ENCODE measurements at regions not wholly inside any gene's neighbourhood (a gene's known extent, or its start where the extent isn't known, plus 50 kb on each side); places are given as distances from the start of the nearest gene placed in this dataset.

DNA sequence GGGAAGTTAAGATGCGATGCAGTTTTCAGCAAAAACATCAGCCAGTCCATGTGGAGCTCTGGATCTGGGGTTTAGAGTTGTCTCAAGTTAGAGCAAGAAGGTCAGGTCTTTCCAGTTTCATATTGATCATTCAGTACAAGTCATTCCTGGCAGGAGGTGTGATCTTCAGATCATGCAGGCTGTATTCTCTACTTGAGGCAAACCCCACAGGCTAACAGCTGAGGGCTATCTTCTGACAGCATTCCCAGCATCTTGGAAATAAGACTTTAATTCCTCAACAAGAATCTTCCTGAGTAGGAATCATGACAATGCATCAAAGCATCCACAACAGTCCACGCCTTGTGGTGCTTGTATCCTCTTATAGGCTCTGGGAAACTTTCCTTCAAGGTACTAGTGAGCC is 94.9 kb upstream of the ZNF438 start:
- H4K20me1 ChIP-seq (replicated peaks; ENCODE audit: insufficient read depth) = no peaks in the 10 kb centered on the region
- Mint-ChIP-seq H3K27me3 (ENCODE audit: insufficient read depth, low read depth, poor library complexity) (peaks cover 2% of the 10 kb centered on the region), H3K4me1 (peaks cover 6% of the 10 kb centered on the region), H3K27ac (no peak overlapping the region), H3K4me3 (no peak overlapping the region), H3K36me3 (ENCODE audit: low read depth) (no peaks in the 10 kb centered on the region), H3K9me3 (no peaks in the 10 kb centered on the region; the same call in 2 of the 3 replicates)
- no peak overlapping the region for H3K4me3 ChIP-seq
- no peak for DNase-seq (ENCODE audit: low spot score)
- H3K4me1 ChIP-seq (ENCODE audit: insufficient read depth) = no peaks in the 10 kb centered on the region
- no peaks in the 10 kb centered on the region for H3K36me3 ChIP-seq (ENCODE audit: insufficient read depth)
- ATAC-seq = no peak
- no peak for TF ChIP-seq ZNF331 (CRISPR knock-in tag; IDR thresholded peaks at IDR 0.05; ENCODE audit: low read depth)
- TF ChIP-seq JUNB (IDR thresholded peaks at IDR 0.05; ENCODE audit: unreplicated experiment) = no peak
- TF ChIP-seq, protein P1, sequence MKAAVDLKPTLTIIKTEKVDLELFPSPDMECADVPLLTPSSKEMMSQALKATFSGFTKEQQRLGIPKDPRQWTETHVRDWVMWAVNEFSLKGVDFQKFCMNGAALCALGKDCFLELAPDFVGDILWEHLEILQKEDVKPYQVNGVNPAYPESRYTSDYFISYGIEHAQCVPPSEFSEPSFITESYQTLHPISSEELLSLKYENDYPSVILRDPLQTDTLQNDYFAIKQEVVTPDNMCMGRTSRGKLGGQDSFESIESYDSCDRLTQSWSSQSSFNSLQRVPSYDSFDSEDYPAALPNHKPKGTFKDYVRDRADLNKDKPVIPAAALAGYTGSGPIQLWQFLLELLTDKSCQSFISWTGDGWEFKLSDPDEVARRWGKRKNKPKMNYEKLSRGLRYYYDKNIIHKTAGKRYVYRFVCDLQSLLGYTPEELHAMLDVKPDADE (IDR thresholded peaks at IDR 0.05) = no peak
- TF ChIP-seq POLR2AphosphoS5 (IDR thresholded peaks at IDR 0.05; ENCODE audit: low read depth) = no peak
- TF ChIP-seq, protein P2, sequence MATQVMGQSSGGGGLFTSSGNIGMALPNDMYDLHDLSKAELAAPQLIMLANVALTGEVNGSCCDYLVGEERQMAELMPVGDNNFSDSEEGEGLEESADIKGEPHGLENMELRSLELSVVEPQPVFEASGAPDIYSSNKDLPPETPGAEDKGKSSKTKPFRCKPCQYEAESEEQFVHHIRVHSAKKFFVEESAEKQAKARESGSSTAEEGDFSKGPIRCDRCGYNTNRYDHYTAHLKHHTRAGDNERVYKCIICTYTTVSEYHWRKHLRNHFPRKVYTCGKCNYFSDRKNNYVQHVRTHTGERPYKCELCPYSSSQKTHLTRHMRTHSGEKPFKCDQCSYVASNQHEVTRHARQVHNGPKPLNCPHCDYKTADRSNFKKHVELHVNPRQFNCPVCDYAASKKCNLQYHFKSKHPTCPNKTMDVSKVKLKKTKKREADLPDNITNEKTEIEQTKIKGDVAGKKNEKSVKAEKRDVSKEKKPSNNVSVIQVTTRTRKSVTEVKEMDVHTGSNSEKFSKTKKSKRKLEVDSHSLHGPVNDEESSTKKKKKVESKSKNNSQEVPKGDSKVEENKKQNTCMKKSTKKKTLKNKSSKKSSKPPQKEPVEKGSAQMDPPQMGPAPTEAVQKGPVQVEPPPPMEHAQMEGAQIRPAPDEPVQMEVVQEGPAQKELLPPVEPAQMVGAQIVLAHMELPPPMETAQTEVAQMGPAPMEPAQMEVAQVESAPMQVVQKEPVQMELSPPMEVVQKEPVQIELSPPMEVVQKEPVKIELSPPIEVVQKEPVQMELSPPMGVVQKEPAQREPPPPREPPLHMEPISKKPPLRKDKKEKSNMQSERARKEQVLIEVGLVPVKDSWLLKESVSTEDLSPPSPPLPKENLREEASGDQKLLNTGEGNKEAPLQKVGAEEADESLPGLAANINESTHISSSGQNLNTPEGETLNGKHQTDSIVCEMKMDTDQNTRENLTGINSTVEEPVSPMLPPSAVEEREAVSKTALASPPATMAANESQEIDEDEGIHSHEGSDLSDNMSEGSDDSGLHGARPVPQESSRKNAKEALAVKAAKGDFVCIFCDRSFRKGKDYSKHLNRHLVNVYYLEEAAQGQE (IDR thresholded peaks at IDR 0.05; ENCODE audit: unreplicated experiment) = no peak
- H3K4me2 ChIP-seq = no peak overlapping the region
- no peak overlapping the region for H3K27ac ChIP-seq (ENCODE audit: low read depth)
- no peaks in the 10 kb centered on the region for H3F3A ChIP-seq (replicated peaks; ENCODE audit: low read depth)
- H3K79me2 ChIP-seq (replicated peaks; ENCODE audit: insufficient read depth) = no peaks in the 10 kb centered on the region
- peaks cover 12% of the 10 kb centered on the region; the same call in 1 of the 2 replicates for H3K9me2 ChIP-seq (ENCODE audit: insufficient read depth)
- H3K27me3 ChIP-seq (ENCODE audit: insufficient read depth) = no peaks in the 10 kb centered on the region
- H2AFZ ChIP-seq = no peak overlapping the region

- H3K4me1 ChIP-seq (ENCODE audit: insufficient read depth) = no peaks in the 10 kb centered on the region
- H3K9me2 ChIP-seq (ENCODE audit: insufficient read depth) = peaks cover 12% of the 10 kb centered on the region; the same call in 1 of the 2 replicates
- H3K27me3 ChIP-seq (ENCODE audit: insufficient read depth) = 0 out of 2 replicates have a peak, but pooled peaks cover 3% of the 10 kb centered on the region
- Mint-ChIP-seq H3K27me3 (ENCODE audit: insufficient read depth, low read depth, poor library complexity) (peaks cover 12% of the 10 kb centered on the region), H3K4me1 (peaks cover 14% of the 10 kb centered on the region), H3K4me3 (no peak overlapping the region), H3K36me3 (ENCODE audit: low read depth) (no peaks in the 10 kb centered on the region), H3K9me3 (no peaks in the 10 kb centered on the region; the same call in 2 of the 3 replicates), H3K27ac (no peak overlapping the region)
- 0 out of 2 replicates have a peak, but pooled peaks cover 5% of the 10 kb centered on the region for H3F3A ChIP-seq (replicated peaks; ENCODE audit: low read depth)
- no peak overlapping the region for H3K4me2 ChIP-seq
- no peak overlapping the region for H3K27ac ChIP-seq (ENCODE audit: low read depth)
- no peak overlapping the region for H2AFZ ChIP-seq
- H3K79me2 ChIP-seq (replicated peaks; ENCODE audit: insufficient read depth) = no peaks in the 10 kb centered on the region
- DNase-seq (ENCODE audit: low spot score) (no peak), ATAC-seq (no peak)
- H3K4me3 ChIP-seq = no peak overlapping the region
- H3K36me3 ChIP-seq (ENCODE audit: insufficient read depth) = no peaks in the 10 kb centered on the region
- no peaks in the 10 kb centered on the region for H4K20me1 ChIP-seq (replicated peaks; ENCODE audit: insufficient read depth)
- TF ChIP-seq EZH2 (IDR thresholded peaks at IDR 0.05; ENCODE audit: low read depth, unreplicated experiment) (no peak), CREB1 (CRISPR knock-in tag; IDR thresholded peaks at IDR 0.05; ENCODE audit: low read depth) (no peak), STAT1 (IDR thresholded peaks at IDR 0.05; ENCODE audit: unreplicated experiment) (no peak), ZNF462 (CRISPR knock-in tag; IDR thresholded peaks at IDR 0.05) (no peak)
Measured at GRCh38 chr10:31128536-31128935, 96.9 kb upstream of the ZNF438 start.
